ENCODE measurements at regions not wholly inside any gene's neighbourhood (a gene's known extent, or its start where the extent isn't known, plus 50 kb on each side); places are given as distances from the start of the nearest gene placed in this dataset.

- no peak for DNase-seq (ENCODE audit: low read depth)
These were observed 260.5 kb upstream of the IGF1R start for GRCh38 chr15:98387866-98388265.

DNA sequence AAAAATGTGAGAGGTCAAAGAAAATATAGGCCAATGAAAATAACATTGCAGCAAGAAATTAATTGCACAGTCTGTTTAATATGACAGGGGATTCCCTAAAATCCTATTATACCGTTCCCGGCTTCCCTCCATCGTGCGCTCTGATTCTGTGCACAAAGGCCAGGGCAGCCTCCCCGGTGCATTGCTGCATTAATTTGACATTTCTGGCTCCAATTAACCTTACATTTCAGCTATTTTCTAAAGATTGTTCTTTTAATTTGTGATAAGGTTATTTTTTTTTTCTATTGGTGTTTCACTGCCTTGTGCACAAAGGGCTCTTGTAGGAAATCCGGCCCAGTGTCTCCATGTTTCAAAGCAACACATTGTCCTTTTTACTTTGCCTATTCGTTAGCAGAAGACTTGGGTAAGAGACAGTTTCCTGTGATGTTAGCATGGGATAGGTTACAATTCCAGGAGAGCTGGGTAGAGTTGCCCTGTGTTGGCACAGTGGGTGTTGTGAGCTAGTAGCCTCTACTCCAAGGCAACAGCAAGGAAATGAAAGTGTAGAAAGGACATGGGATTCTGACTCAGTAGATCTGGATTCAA is 257.3 kb upstream of the IGF1R start:
- no peak for DNase-seq (ENCODE audit: low read depth)

- DNase-seq (ENCODE audit: low read depth): no peak
These were observed 256.8 kb upstream of the IGF1R start for GRCh38 chr15:98391568-98391967.

GRCh38 chr15:98393471-98393870 is 254.9 kb upstream of the IGF1R start:
- DNase-seq (ENCODE audit: low read depth): no peak

DNA sequence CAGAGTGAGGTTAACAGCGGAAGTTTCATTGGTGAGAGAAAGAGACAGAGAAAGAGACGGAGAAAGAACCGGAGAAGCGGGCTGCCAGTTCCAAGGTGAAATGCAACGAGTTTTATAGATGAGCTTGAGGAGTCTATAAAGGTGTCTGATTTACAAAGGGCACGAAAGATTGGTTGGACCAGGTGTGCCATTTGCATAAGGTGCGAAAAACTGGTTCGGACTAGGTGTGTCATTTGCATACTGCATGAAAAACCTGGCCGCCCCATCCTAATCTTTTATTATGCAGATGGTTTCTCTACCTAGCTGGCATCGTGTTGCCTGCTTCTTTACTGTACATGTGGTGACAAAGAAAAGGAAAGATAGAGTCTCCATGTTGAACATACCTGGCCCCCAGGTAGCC is 253.8 kb upstream of the IGF1R start:
- no peak for DNase-seq (ENCODE audit: low read depth)

DNA sequence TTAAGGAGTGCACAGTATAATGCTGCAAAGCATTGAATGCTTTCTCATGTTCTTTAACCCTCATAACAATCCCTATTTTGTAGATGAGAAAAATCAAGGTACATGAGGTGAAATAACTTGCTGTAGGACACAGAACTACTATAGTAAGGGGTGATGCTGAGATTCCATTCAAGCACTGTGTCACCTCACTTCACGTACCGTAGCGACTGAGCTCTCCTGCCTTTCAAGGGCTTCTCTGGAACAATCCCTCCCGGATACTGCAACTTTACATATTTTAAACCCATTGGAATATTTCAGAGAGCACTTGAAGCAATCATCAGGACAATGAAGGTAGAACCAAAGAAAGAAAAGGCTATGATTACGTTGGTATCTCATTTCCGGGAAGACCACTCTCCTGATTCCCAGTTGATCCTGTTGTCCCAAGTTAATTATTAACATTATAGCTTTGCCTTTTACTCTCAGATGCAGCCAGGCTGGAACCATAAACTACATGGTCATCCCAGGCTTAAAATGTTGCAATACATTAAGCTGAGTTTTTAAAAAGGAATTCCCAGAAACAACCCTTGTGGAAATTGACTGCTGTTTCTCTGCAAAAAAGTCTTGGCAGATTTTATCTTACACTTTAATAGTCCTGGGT is 252.2 kb upstream of the IGF1R start:
- DNase-seq (ENCODE audit: low read depth): no peak

GRCh38 chr15:98397419-98397818 is 250.9 kb upstream of the IGF1R start:
- DNase-seq (ENCODE audit: low read depth): no peak

DNA sequence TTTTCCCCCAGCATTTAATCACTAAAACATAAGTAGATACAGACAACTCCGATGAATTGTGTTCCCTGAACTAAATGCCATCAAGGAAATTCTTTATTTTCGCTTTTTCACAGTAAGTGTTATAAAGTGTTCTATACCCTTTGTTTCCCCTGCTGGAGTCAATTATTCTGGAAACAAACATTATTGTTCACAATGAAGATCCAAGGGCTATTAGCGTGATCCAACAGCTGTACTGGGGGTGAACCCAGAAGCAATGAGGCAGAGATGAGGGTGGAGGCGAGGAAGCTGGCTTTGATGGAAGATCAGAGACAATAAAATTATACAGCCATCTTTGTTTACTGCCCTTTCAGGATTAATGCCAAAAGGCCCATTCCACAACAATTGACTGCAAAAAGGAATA is 250.3 kb upstream of the IGF1R start:
- DNase-seq (ENCODE audit: low read depth): no peak

DNA sequence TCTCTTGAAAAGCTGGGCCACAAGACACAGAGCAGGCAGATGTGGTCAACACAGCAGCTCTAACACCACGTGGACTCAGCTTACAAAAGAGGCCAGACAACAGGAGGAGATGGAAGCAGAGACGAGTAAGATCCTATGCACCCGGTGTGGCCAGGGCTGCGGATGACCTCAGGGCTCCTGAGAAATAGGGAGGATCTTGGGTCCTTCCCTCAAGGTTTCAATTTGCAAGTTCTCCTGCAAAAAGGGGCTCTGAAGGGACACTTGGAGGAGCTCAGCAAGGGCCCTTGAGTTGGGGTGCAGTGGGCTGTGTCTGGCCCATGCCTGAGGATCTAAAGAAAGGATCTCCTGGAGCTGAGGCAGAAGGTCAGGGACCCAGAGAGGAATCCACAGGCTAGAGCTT is 249.5 kb upstream of the IGF1R start:
- no peak for DNase-seq (ENCODE audit: low read depth)

DNA sequence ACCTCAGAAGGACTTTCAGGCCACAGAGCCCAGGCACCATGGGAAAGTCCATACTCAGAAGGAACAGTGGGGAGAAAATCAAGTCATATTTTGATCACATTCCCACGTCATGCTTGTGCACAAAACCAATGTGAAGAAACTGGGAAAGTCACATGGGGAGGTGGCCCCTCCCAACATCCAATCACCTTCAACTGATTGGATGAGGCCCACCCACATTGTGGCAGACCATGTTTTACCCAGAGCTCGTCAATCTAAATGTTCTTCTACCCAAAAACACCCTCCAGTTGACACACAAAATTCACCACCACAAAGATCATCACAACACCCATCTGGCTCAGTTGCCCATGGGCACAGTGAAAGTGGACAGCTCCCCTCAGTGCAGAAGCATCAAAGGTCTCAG is 248.2 kb upstream of the IGF1R start:
- no peak for DNase-seq (ENCODE audit: low read depth)

GRCh38 chr15:98401029-98401428 is 247.3 kb upstream of the IGF1R start:
- DNase-seq (ENCODE audit: low read depth): no peak

DNA sequence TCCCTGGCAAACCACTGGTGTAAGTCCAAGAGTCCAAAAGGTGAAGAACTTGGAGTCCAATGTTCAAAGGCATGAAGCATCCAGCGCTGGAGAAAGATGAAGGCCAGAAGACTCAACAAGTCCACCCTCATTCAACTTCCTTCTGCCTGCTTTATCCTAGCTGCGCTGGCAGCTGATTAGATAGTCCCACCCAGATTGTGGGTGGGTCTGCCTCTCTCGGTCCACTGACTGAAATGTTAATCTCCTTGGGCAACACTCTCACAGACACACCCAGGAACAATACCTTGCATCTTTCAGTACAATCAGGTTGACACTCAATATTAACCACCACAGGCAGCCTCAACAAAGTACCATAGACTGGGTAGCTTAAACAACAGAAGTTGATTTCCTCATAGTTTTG is 245.9 kb upstream of the IGF1R start:
- DNase-seq (ENCODE audit: low read depth): no peak

DNA sequence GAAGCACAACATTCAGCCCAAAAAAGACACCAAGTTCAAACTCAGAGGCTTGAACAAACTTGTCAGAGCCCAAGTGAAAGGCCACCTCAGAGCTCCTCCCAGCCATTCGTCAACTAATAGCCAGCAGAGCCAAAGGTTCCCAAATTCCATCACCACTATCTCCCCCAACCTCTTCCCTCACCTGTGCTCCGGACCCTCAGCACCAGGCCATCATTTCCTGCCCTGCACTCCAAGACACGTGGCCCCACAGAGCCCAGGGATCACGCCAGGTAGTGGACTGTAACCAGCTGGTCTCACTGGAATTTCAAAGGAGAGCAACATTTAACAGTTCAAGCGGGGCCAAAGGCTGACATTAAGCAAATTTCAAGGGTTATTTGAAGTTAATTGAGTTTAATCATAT is 245.2 kb upstream of the IGF1R start:
- DNase-seq (ENCODE audit: low read depth): no peak

- no peak for DNase-seq (ENCODE audit: low read depth)
These were observed 244.8 kb upstream of the IGF1R start for GRCh38 chr15:98403569-98403968.

- no peak for DNase-seq (ENCODE audit: low read depth)
These were observed 243.3 kb upstream of the IGF1R start for GRCh38 chr15:98405013-98405412.

DNA sequence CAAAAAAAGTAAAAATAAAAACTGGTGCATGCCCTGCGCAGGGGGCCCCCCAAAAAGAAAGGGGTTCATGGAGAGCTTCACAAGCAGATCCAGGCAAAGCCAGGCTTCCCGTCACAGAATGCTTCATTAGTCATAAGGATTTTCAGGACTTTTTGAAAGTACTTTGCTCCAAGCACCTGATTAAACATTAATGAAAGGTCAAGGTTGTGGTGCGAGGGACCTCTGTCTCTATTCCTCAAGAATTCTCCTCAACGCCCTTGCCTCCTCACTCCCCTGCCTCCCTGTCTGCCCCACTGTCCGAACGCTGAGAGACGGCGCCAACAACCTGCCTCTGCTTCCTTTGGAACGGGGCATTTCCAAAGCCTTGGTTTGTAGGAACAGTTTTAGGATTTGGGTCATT is 240.1 kb upstream of the IGF1R start:
- DNase-seq (ENCODE audit: low read depth): no peak

DNA sequence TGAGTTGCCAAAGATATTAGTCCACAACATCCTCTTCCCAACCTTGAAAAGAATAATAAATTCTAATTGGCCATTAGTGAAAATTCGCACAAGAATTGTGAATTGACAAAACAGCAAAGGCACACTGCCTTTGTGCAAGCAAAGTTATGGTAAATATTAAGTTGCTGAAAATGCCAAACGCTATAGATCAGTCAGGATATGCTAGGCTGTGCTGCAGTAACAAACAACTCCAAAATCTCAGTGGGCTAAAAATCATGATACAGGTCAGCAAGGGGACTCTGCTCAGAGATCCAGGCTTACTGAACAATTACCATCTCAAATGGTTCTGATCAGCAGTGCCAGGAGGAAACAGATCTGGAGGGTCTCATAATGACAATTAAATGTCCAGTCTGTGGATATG is 238.0 kb upstream of the IGF1R start:
- DNase-seq (ENCODE audit: low read depth): no peak

- peak; percentile 5 for DNase-seq (ENCODE audit: low read depth)
These were observed 235.5 kb upstream of the IGF1R start for GRCh38 chr15:98412852-98413251.

- no peak for DNase-seq (ENCODE audit: low read depth)
These were observed 234.3 kb upstream of the IGF1R start for GRCh38 chr15:98413933-98414546.

GRCh38 chr15:98416222-98416855 is 232.0 kb upstream of the IGF1R start:
- no peak for DNase-seq (ENCODE audit: low read depth)

DNA sequence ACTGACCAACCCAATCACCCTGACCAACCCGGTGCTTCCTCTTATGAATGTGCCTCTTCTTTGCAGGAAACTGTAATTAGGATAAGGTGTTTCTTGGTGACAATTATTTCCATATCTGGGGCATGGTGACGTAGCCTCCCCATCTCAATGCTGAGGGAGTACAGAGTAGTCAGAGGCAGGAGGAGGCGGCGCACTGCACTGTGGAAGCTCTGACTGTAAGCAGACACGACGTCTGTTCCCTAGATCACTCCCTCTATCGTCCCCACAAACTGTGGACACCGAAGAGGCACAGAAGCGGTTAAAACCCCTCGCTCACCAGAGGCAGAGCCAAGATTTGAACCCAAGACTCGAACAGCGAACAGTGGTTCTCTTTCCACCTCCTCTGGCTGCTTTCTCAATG is 231.0 kb upstream of the IGF1R start:
- DNase-seq (ENCODE audit: low read depth): no peak

DNA sequence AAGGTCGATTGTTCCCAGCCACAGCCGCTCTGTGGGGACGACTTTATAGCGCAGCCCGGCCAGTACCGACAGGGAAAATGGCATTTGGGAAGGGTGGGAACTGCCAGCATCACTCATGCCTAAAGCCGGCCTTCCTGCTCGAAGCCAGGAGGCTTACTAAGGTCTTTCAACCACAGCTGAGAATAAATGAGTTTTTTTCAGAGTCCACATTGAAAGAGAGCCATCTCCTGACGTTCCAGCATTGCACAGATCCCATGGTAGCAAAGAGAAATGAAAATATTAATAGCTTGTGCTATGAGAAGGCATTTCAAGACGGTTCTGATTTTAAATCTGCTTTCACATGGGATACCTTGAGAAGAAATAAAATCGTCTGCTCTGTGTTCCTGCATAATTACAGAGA is 230.2 kb upstream of the IGF1R start:
- no peak for DNase-seq (ENCODE audit: low read depth)

- no peak for DNase-seq (ENCODE audit: low read depth)
These were observed 229.1 kb upstream of the IGF1R start for GRCh38 chr15:98419173-98419780.
